WTC11 (cell line): ENCODE measurements at regions not wholly inside any gene's neighbourhood (a gene's known extent, or its start where the extent isn't known, plus 50 kb on each side); places are given as distances from the start of the nearest gene placed in this dataset.

Source experiments
- ATAC-seq: fragments of 200-7000 bp; cut with Tn5 transposase; 2 replicates; pipeline ENCODE4 v1.10.0; 2021; ENCODE audit warnings: mild to moderate bottlenecking, moderate library complexity
- CTCF ChIA-PET: fragments of 300-600 bp; sonication (Branson Sonifier 250); formaldehyde crosslinking; loops from one replicate; lab custom pipeline; 2021; ENCODE audit warnings: antibody characterized with exemption; lab: Charles Lee
- POLR2A ChIA-PET: fragments of 350-600 bp; sonication (Branson Sonifier 250); formaldehyde crosslinking; loops from one replicate; lab custom pipeline; 2021; ENCODE audit warnings: antibody characterized with exemption; lab: Charles Lee
- DNase-seq: peaks from one replicate; pipeline ENCODE4 v3.0.0; 2021; ENCODE audit warnings: low spot score
- H3K27ac Mint-ChIP-seq: 2 replicates; pipeline ENCODE4 v1.8.0; 2021; ENCODE audit warnings: mixed read lengths
- H3K27me3 Mint-ChIP-seq: 2 replicates; pipeline ENCODE4 v1.8.0; 2021; ENCODE audit warnings: low read depth, mild to moderate bottlenecking, moderate library complexity, mixed read lengths
- H3K36me3 Mint-ChIP-seq: 2 replicates; pipeline ENCODE4 v1.8.0; 2021; ENCODE audit warnings: mixed read lengths
- H3K4me1 Mint-ChIP-seq: 2 replicates; pipeline ENCODE4 v1.8.0; 2022; ENCODE audit warnings: mixed read lengths
- H3K4me3 Mint-ChIP-seq: 2 replicates; pipeline ENCODE4 v1.8.0; 2021; ENCODE audit warnings: mild to moderate bottlenecking, moderate library complexity, mixed read lengths
- H3K9me3 Mint-ChIP-seq: 2 replicates; pipeline ENCODE4 v1.8.0; 2021; ENCODE audit warnings: mixed read lengths
- AR ChIP-seq: fragments of 250-450 bp; sonication (Bioruptor Pico); IDR thresholded peaks from 2 replicates; pipeline ENCODE4 v1.9.0; 2021; ENCODE audit warnings: mild to moderate bottlenecking
- ARID4B ChIP-seq: sonication (generic); formaldehyde crosslinking; IDR thresholded peaks from 2 replicates; pipeline ENCODE4 v1.8.0; 2023; ENCODE audit warnings: missing genetic modification reagents, mild to moderate bottlenecking, borderline replicate concordance
- CDX4 ChIP-seq: fragments of 250-450 bp; sonication (Bioruptor Pico); IDR thresholded peaks from 2 replicates; pipeline ENCODE4 v1.9.0; 2021; ENCODE audit warnings: moderate library complexity, mild to moderate bottlenecking, inconsistent platforms, borderline replicate concordance
- CTCF ChIP-seq: fragments of 200-600 bp; IDR thresholded peaks from 2 replicates; pipeline ENCODE4 v1.8.0; 2022; ENCODE audit warnings: antibody characterized with exemption
- E2F4 ChIP-seq: sonication (generic); formaldehyde crosslinking; IDR thresholded peaks from 2 replicates; pipeline ENCODE4 v1.8.1; 2022; ENCODE audit warnings: low read depth, mild to moderate bottlenecking, moderate library complexity, missing genetic modification reagents, borderline replicate concordance
- EMX1 ChIP-seq: fragments of 250-450 bp; sonication (Bioruptor Pico); IDR thresholded peaks from 2 replicates; pipeline ENCODE4 v1.8.0; 2021; ENCODE audit warnings: mild to moderate bottlenecking
- ESRRA ChIP-seq: sonication (generic); formaldehyde crosslinking; IDR thresholded peaks from 2 replicates; pipeline ENCODE4 v1.8.1; 2022; ENCODE audit warnings: mild to moderate bottlenecking, missing genetic modification reagents, borderline replicate concordance
- FOXK1 ChIP-seq: sonication (generic); formaldehyde crosslinking; IDR thresholded peaks from 2 replicates; pipeline ENCODE4 v1.8.0; 2022; ENCODE audit warnings: mild to moderate bottlenecking, moderate library complexity, missing genetic modification reagents
- FOXP1 ChIP-seq: sonication (generic); formaldehyde crosslinking; IDR thresholded peaks from 2 replicates; pipeline ENCODE4 v1.8.0; 2022; ENCODE audit warnings: missing genetic modification reagents, mild to moderate bottlenecking, moderate library complexity, borderline replicate concordance
- IRF1 ChIP-seq: sonication (generic); formaldehyde crosslinking; IDR thresholded peaks from 2 replicates; pipeline ENCODE4 v1.8.0; 2023; ENCODE audit warnings: missing genetic modification reagents
- MAX ChIP-seq: sonication (generic); formaldehyde crosslinking; IDR thresholded peaks from 2 replicates; pipeline ENCODE4 v1.8.0; 2022; ENCODE audit warnings: mild to moderate bottlenecking, missing genetic modification reagents
- MXD4 ChIP-seq: fragments of 250-450 bp; sonication (Bioruptor Pico); IDR thresholded peaks from 2 replicates; pipeline ENCODE4 v1.8.0; 2021; ENCODE audit warnings: mild to moderate bottlenecking, moderate library complexity, borderline replicate concordance
- NR3C1 ChIP-seq: sonication (generic); formaldehyde crosslinking; conservative IDR thresholded peaks from 2 replicates; pipeline ENCODE4 v1.8.1; 2023; ENCODE audit warnings: low read depth, mild to moderate bottlenecking, missing genetic modification reagents
- TEAD4 ChIP-seq: sonication (generic); formaldehyde crosslinking; IDR thresholded peaks from 2 replicates; pipeline ENCODE4 v1.8.0; 2022; ENCODE audit warnings: mild to moderate bottlenecking, missing genetic modification reagents
- ZMAT4 ChIP-seq: fragments of 250-450 bp; sonication (Bioruptor Pico); IDR thresholded peaks from 2 replicates; pipeline ENCODE4 v1.9.0; 2021; ENCODE audit warnings: mild to moderate bottlenecking
- ZNF232 ChIP-seq: sonication (generic); formaldehyde crosslinking; IDR thresholded peaks from 2 replicates; pipeline ENCODE4 v1.8.0; 2022; ENCODE audit warnings: mild to moderate bottlenecking, missing genetic modification reagents

- DNase-seq (no peak), ATAC-seq (no peak)
- Mint-ChIP-seq H3K9me3 (no peaks in the 10 kb centered on the region), H3K27me3 (no peaks in the 10 kb centered on the region), H3K36me3 (no peaks in the 10 kb centered on the region), H3K27ac (no peak overlapping the region), H3K4me3 (no peak overlapping the region), H3K4me1 (peaks cover 4% of the 10 kb centered on the region)
- no peak for TF ChIP-seq MXD4 (CRISPR knock-in tag)
- no peak for TF ChIP-seq EMX1 (CRISPR knock-in tag)
- no peak for TF ChIP-seq MAX (CRISPR knock-in tag)
- ChIA-PET CTCF (interaction anchor here (1.3 kb wide), 1 partner anchor 240 kb away, joined by 4 read pairs; no protein-coding TSS in a partner anchor), POLR2A (no interaction called here)
Measured at GRCh38 chr3:112739252-112739965, 98.5 kb upstream of the CCDC80 start.

GRCh38 chr3:112738366-112738765 lies 97.4 kb upstream of the CCDC80 start:
- ChIA-PET POLR2A (no interaction called here), CTCF (interaction anchor here (0.9 to 1.0 kb wide), 2 partner anchors 95 to 241 kb away, joined by 3 read pairs; no protein-coding TSS in a partner anchor)
- ATAC-seq = no peak
- H3K27me3 Mint-ChIP-seq = no peaks in the 10 kb centered on the region
- TF ChIP-seq ZNF232 (CRISPR knock-in tag) (no peak), MXD4 (CRISPR knock-in tag) (no peak), NR3C1 (no peak), ARID4B (CRISPR knock-in tag) (no peak), ZMAT4 (CRISPR knock-in tag) (no peak), ESRRA (CRISPR knock-in tag) (no peak), AR (CRISPR knock-in tag) (no peak), FOXP1 (CRISPR knock-in tag) (no peak), CDX4 (CRISPR knock-in tag) (no peak), EMX1 (CRISPR knock-in tag) (no peak), CTCF (no peak), TEAD4 (CRISPR knock-in tag) (no peak), IRF1 (CRISPR knock-in tag) (no peak), FOXK1 (no peak), E2F4 (CRISPR knock-in tag) (no peak)
- no peak overlapping the region for H3K4me3 Mint-ChIP-seq
- no peaks in the 10 kb centered on the region for H3K4me1 Mint-ChIP-seq
- H3K27ac Mint-ChIP-seq = no peak overlapping the region
- no peaks in the 10 kb centered on the region for H3K36me3 Mint-ChIP-seq
- no peak for DNase-seq
- H3K9me3 Mint-ChIP-seq = no peaks in the 10 kb centered on the region
